ENCODE measurements at regions not wholly inside any gene's neighbourhood (a gene's known extent, or its start where the extent isn't known, plus 50 kb on each side); places are given as distances from the start of the nearest gene placed in this dataset.

DNA sequence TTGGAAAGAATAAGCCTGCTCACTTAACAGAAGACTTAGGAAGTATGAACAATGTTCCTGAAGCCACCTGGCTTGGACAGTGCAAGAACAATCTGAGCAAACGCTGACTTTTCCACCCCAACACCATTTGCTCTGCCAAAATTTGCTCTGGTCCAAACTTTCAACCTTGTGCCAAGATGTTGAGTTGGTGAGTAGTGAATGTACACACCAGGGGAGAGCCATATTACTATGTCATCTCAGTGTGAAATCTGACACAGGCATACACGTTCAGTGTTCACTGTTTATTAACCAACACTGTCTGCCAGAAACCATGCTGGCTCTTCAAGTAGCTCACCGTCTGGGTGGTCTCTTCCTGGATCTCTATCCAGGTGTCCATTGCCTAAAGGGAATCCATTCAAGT lies 152.9 kb upstream of the LPP start:
- H3K4me3 ChIP-seq (ENCODE audit: low read length) = no peak overlapping the region
- H3K36me3 ChIP-seq (ENCODE audit: insufficient read depth, low read depth, low read length) = no peaks in the 10 kb centered on the region
- H3K27me3 ChIP-seq (ENCODE audit: insufficient read depth, low read length) = no peaks in the 10 kb centered on the region
- H3K9me3 ChIP-seq (ENCODE audit: insufficient read depth, low read depth, low read length) = no peaks in the 10 kb centered on the region
- H3K9ac ChIP-seq (ENCODE audit: low read depth, low read length) = no peak overlapping the region
- H3K27ac ChIP-seq (ENCODE audit: low read length) = no peak overlapping the region
- peaks cover 14% of the 10 kb centered on the region for H3K4me1 ChIP-seq (ENCODE audit: insufficient read depth, low read length)

DNA sequence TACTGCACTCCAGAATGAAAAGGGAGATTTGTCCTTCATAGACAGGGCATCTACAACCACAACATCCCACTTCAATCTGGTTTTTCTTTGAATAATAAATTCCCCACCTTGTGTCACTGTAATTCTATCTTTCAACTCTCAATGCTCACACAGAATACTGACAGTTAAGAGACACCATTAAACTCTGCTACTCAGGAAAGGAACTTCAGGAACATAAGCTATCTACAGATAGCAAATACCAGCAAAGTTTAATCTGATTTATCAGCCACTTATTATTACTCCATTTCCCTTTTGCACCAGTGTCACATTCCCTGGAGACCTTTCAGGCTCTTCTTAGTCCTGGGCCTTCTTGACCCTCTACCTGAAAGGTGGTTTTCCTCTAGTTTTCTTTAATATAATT lies 152.0 kb upstream of the LPP start:
- Histone ChIP-seq H3K27me3 (ENCODE audit: insufficient read depth, low read length) (no peaks in the 10 kb centered on the region), H3K27ac (ENCODE audit: low read length) (no peak overlapping the region), H3K9ac (ENCODE audit: low read depth, low read length) (no peak overlapping the region), H3K9me3 (ENCODE audit: insufficient read depth, low read depth, low read length) (no peaks in the 10 kb centered on the region), H3K4me1 (ENCODE audit: insufficient read depth, low read length) (peaks cover 14% of the 10 kb centered on the region), H3K4me3 (ENCODE audit: low read length) (no peak overlapping the region), H3K36me3 (ENCODE audit: insufficient read depth, low read depth, low read length) (no peaks in the 10 kb centered on the region)

DNA sequence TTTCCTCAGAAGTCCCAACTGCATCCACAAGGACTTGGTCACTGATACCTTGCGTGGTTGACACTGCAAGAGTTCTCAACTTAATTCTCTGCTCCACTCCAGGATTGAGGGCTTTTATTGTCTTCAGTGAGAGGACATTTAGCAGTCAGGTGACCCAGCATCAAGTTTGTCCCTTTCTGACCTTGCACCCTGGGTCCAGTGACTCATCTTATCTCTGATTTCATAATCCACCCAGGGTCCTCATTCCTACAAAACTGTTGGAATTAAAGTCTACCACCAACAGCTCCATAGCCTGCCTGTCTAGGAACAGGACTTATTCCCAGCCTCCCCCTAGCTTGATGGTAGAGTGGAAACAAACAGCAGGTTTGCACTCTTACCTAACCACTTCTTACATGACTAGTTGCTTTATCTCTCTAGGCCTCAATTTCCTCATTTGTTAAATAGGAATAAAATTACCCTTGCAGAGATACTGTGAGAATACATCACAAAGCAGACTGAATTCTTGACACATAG lies 151.3 kb upstream of the LPP start:
- peaks cover 14% of the 10 kb centered on the region for H3K4me1 ChIP-seq (ENCODE audit: insufficient read depth, low read length)
- no peak overlapping the region for H3K4me3 ChIP-seq (ENCODE audit: low read length)
- no peak overlapping the region for H3K27ac ChIP-seq (ENCODE audit: low read length)

DNA sequence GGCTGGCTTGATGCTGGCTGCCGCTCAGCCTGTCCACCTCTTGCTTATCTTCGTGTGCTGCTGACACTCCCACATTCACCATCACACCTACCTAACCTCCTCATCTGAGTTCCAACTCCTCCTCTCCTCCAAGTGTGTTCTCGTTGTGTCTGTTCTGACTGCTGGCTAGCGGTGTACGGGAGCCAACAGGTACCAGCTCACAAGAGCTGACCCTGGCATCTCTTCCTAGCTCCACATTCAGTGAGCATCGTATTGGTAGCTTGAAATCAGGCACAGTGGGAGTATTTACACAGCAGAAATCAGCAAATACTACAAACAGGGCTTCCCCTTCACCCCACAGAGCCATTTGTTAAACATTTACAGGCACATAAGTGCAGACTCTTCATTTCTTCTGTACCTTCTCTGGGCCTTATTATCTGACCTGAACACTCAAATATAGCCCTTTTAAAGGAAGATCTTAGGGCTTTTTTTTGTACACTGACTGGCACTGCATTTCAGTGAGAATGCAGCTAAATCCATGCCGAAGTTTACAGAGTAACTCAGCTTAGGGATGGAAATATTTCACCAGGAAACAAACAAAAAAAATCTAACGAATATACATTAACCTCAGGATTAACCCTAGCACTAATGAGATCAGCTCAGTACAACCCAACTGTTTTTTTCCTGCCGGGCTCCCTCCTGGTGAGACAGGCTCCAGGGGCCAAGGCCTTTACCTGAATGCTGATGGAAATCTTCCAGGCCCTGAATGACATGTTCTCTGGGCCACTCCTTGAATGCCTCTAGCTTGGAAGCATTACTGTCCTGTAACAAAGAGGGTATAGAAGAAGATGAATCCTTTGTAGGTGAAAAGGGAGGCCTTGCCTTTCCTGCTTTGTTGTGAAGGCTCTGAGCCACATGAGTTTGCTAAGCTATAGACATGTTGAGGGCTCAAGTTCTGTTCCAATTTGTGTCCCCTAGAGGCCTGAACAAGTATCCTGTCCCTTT lies 150.5 kb upstream of the LPP start:
- no peaks in the 10 kb centered on the region for H3K9me3 ChIP-seq (ENCODE audit: insufficient read depth, low read depth, low read length)
- peaks cover 14% of the 10 kb centered on the region for H3K4me1 ChIP-seq (ENCODE audit: insufficient read depth, low read length)
- no peak overlapping the region for H3K27ac ChIP-seq (ENCODE audit: low read length)
- H3K36me3 ChIP-seq (ENCODE audit: insufficient read depth, low read depth, low read length) = no peaks in the 10 kb centered on the region
- H3K27me3 ChIP-seq (ENCODE audit: insufficient read depth, low read length) = no peaks in the 10 kb centered on the region
- H3K4me3 ChIP-seq (ENCODE audit: low read length) = no peak overlapping the region
- H3K9ac ChIP-seq (ENCODE audit: low read depth, low read length) = no peak overlapping the region

More for the DNA sequence above, 151.3 kb upstream of the LPP start:
- Histone ChIP-seq H3K9me3 (ENCODE audit: insufficient read depth, low read depth, low read length) (no peaks in the 10 kb centered on the region), H3K27me3 (ENCODE audit: insufficient read depth, low read length) (no peaks in the 10 kb centered on the region), H3K9ac (ENCODE audit: low read depth, low read length) (no peak overlapping the region), H3K36me3 (ENCODE audit: insufficient read depth, low read depth, low read length) (no peaks in the 10 kb centered on the region)

DNA sequence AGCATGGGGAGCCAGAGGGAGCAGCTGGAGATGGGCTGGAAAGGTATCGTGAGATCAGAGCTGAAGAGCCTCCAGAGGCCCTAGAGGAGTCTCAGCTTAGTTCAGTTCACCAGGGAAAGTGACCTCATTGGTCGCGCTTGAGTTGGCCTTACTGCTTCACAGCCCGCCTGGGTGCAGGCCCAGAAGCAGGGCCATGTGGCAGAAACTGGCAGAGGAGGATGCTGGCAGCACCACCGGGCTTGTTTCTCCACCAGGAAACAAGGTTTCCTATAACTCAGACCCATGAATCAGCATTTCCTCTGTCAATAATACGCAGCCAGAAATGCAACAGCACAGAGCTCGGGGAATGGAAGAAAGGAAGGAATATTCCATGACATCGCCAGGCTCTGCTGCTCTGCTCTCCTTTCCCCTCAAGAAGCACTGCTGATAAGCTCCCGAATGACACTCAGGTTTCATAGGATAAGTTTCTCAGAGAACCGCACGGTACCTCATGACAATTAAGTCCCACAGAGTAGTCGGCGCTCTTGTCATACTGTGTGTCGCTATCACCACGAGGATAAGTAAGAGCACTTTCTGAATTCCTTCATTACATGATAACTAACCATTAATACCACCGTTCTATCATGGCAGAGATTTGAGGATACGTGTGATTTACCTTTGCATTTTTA lies 147.1 kb upstream of the LPP start:
- H3K27ac ChIP-seq (ENCODE audit: low read length) = no peak overlapping the region
- H3K9me3 ChIP-seq (ENCODE audit: insufficient read depth, low read depth, low read length) = no peaks in the 10 kb centered on the region
- H3K4me1 ChIP-seq (ENCODE audit: insufficient read depth, low read length) = peaks cover 14% of the 10 kb centered on the region
- no peaks in the 10 kb centered on the region for H3K36me3 ChIP-seq (ENCODE audit: insufficient read depth, low read depth, low read length)
- no peaks in the 10 kb centered on the region for H3K27me3 ChIP-seq (ENCODE audit: insufficient read depth, low read length)
- H3K9ac ChIP-seq (ENCODE audit: low read depth, low read length) = no peak overlapping the region
- H3K4me3 ChIP-seq (ENCODE audit: low read length) = no peak overlapping the region

DNA sequence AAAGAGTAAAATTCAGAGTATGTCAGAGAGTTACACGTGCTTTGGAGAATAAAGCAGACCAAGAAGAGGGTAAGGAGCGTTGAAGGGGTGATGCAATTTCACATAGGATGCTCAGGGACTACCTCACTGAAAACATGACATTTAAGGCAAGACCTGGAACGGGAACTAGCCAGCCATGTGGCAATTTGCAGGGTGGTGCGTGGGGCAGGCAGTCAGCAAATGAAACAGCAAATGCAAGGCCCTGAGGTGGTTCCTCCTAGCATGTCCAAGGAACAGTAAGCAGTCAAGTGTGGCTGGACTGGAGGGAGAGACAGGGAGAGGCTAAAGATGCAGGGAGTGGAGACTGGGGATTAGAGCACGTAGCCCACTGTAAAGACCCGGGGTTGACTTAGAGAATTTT lies 146.1 kb upstream of the LPP start:
- Histone ChIP-seq H3K27ac (ENCODE audit: low read length) (no peak overlapping the region), H3K4me1 (ENCODE audit: insufficient read depth, low read length) (peaks cover 13% of the 10 kb centered on the region), H3K9me3 (ENCODE audit: insufficient read depth, low read depth, low read length) (no peaks in the 10 kb centered on the region), H3K27me3 (ENCODE audit: insufficient read depth, low read length) (no peaks in the 10 kb centered on the region), H3K9ac (ENCODE audit: low read depth, low read length) (no peak overlapping the region), H3K36me3 (ENCODE audit: insufficient read depth, low read depth, low read length) (no peaks in the 10 kb centered on the region), H3K4me3 (ENCODE audit: low read length) (no peak overlapping the region)

DNA sequence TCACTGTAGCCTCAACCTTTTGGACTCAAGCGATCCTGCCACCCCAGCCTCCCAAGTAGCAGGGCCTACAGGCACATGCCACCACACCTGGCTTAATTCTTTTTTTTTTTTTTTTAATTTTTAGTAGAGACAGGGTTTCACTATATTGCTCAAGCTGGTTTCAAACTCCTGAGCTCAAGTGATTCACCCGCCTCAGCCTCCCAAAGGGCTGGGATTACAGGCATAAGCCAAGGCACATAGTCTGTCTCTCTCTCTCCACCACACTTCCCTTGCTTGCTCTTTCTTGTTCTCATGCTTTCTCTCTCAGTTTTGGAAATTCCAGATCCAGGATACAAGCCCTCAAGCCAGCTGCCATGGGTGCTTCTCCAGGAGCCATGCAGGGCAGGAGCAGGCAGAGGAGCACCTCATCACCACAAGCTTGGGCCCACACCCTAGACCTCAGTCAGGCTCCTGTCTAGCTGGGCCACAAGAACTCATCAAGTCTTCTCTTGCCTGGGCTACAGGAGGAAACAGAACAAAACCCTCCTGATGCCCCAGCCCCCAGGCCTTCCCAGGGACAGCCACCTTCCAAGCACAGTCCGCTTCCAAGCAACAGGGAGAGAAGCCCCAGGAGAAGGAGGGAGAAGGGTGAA lies 145.3 kb upstream of the LPP start:
- Histone ChIP-seq H3K36me3 (ENCODE audit: insufficient read depth, low read depth, low read length) (no peaks in the 10 kb centered on the region), H3K27ac (ENCODE audit: low read length) (no peak overlapping the region), H3K27me3 (ENCODE audit: insufficient read depth, low read length) (no peaks in the 10 kb centered on the region), H3K9ac (ENCODE audit: low read depth, low read length) (no peak overlapping the region), H3K4me1 (ENCODE audit: insufficient read depth, low read length) (peaks cover 5% of the 10 kb centered on the region; the same call in 1 of the 2 replicates), H3K4me3 (ENCODE audit: low read length) (no peak overlapping the region), H3K9me3 (ENCODE audit: insufficient read depth, low read depth, low read length) (no peaks in the 10 kb centered on the region)

DNA sequence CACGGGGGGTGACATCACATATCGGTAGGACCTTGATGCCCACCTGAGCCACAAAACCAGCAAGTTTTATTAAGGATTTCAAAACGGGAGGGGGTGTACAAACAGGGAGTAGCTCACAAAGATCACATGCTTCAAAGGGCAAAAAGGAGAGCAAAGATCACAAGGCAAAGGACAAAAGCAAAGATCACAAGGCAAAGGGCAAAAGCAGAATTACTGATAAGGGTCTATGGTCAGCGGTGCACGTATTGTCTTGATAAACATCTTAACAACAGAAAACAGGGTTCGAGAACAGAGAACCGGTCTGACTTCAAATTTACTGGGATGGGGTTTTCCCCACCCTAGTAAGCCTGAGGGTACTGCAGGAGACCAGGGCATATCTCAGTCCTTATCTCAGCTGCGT lies 143.5 kb upstream of the LPP start:
- Histone ChIP-seq H3K27ac (ENCODE audit: low read length) (no peak overlapping the region), H3K9me3 (ENCODE audit: insufficient read depth, low read depth, low read length) (no peaks in the 10 kb centered on the region), H3K27me3 (ENCODE audit: insufficient read depth, low read length) (no peaks in the 10 kb centered on the region), H3K4me1 (ENCODE audit: insufficient read depth, low read length) (no peaks in the 10 kb centered on the region), H3K9ac (ENCODE audit: low read depth, low read length) (no peak overlapping the region), H3K4me3 (ENCODE audit: low read length) (no peak overlapping the region), H3K36me3 (ENCODE audit: insufficient read depth, low read depth, low read length) (no peaks in the 10 kb centered on the region)

DNA sequence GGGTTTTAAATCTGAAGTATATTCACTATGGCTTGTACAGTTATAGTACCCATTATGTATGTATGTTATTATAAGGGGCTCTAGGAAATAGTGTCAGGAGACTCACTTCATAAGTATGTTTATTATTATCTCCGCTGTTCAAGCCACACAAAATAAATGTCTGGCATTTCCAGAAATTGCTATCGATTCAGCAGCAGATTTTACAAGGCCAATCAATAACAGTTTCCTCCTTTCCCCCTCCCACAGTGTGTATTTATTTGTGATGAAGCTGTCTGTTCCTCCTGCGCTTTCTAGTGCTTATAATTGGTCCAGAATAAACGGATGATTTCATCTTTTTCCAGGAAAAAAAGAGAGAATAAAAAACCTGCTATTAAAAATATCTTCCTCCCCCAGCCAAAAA lies 134.2 kb upstream of the LPP start:
- H3K4me3 ChIP-seq (ENCODE audit: low read length) = no peak overlapping the region

DNA sequence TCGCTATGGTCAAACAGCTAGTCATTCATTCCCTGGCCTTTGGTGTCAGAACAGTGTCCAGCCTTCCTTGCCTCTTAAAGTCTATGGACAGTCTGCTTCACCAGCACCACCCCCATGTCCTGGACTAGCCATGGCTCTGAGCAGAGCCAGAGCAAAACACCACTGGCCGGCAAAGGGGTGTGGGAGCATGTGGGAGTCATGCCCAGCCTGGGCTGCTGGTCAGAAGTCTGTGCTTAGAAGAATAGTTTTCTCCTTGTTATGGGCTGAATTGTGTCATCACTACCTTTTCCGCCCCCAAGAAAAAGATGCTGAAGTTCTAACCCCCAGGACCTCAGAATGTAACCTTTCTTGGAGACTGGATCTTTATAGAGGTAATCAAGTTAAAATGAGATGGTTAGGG lies 132.9 kb upstream of the LPP start:
- H3K4me1 ChIP-seq (ENCODE audit: insufficient read depth, low read length) = no peaks in the 10 kb centered on the region
- no peak overlapping the region for H3K9ac ChIP-seq (ENCODE audit: low read depth, low read length)
- H3K9me3 ChIP-seq (ENCODE audit: insufficient read depth, low read depth, low read length) = no peaks in the 10 kb centered on the region
- no peak overlapping the region for H3K4me3 ChIP-seq (ENCODE audit: low read length)
- no peaks in the 10 kb centered on the region for H3K36me3 ChIP-seq (ENCODE audit: insufficient read depth, low read depth, low read length)
- no peaks in the 10 kb centered on the region for H3K27me3 ChIP-seq (ENCODE audit: insufficient read depth, low read length)
- H3K27ac ChIP-seq (ENCODE audit: low read length) = no peak overlapping the region

More for the DNA sequence above, 134.2 kb upstream of the LPP start:
- Histone ChIP-seq H3K27me3 (ENCODE audit: insufficient read depth, low read length) (no peaks in the 10 kb centered on the region), H3K4me1 (ENCODE audit: insufficient read depth, low read length) (no peaks in the 10 kb centered on the region), H3K9me3 (ENCODE audit: insufficient read depth, low read depth, low read length) (no peaks in the 10 kb centered on the region), H3K9ac (ENCODE audit: low read depth, low read length) (no peak overlapping the region), H3K36me3 (ENCODE audit: insufficient read depth, low read depth, low read length) (no peaks in the 10 kb centered on the region), H3K27ac (ENCODE audit: low read length) (no peak overlapping the region)

DNA sequence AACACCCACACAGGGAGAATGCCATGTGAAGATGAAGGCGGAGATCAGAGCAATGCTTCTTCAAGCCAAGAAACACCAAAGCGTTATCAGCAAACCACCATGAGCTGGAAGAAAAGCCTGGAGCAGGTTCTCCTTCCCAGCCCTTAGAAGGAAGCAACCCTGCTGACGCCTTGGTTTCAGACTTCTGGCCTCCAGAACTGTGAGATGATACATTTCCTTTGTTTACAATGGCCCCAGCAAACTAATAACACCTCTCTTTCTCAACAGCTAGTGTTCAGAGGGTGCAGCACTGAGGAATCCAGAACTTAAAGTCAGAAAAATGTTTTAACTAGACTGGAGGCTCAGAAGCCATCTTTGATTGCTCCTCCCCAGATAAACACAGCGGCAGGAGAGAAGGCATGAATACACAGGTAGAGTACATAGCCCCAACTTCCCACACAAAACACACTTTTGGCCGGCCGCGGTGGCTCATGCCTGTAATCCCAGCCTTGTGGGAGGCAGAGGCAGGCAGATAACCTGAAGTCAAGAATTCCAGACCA lies 132.4 kb upstream of the LPP start:
- no peak overlapping the region for H3K27ac ChIP-seq (ENCODE audit: low read length)
- H3K36me3 ChIP-seq (ENCODE audit: insufficient read depth, low read depth, low read length) = no peaks in the 10 kb centered on the region
- H3K9me3 ChIP-seq (ENCODE audit: insufficient read depth, low read depth, low read length) = no peaks in the 10 kb centered on the region
- no peaks in the 10 kb centered on the region for H3K4me1 ChIP-seq (ENCODE audit: insufficient read depth, low read length)
- no peaks in the 10 kb centered on the region for H3K27me3 ChIP-seq (ENCODE audit: insufficient read depth, low read length)
- H3K9ac ChIP-seq (ENCODE audit: low read depth, low read length) = no peak overlapping the region
- H3K4me3 ChIP-seq (ENCODE audit: low read length) = no peak overlapping the region
